ENCODE measurements at regions not wholly inside any gene's neighbourhood (a gene's known extent, or its start where the extent isn't known, plus 50 kb on each side); places are given as distances from the start of the nearest gene placed in this dataset.

GRCh38 chrX:150158554-150159332, 204.4 kb upstream of the MAMLD1 start (continued):
- TF ChIP-seq ZBTB1 (CRISPR knock-in tag; IDR thresholded peaks at IDR 0.05; ENCODE audit: borderline replicate concordance, low read depth) (no peak), ZNF408 (CRISPR knock-in tag; IDR thresholded peaks at IDR 0.05; ENCODE audit: low read depth) (no peak)

GRCh38 chrX:150159537-150159936, 203.6 kb upstream of the MAMLD1 start:
- H3K4me2 ChIP-seq (ENCODE audit: insufficient read depth, low read length), result no peak overlapping the region
- in situ Hi-C loops (cut with MboI) (no loop called here), intact Hi-C loops (cut with micrococcal nuclease) (no loop called here)
- no peak overlapping the region for H3K4me3 ChIP-seq
- H3K79me2 ChIP-seq (ENCODE audit: control insufficient read depth, insufficient read depth, low read length), result no peaks in the 10 kb centered on the region
- no peaks in the 10 kb centered on the region for H3K9me1 ChIP-seq (ENCODE audit: control insufficient read depth, insufficient read depth, low read length)
- H3K9me3 ChIP-seq (replicated peaks; ENCODE audit: control insufficient read depth, insufficient read depth, low read depth, low read length), result no peaks in the 10 kb centered on the region
- H3K9ac ChIP-seq (ENCODE audit: insufficient read depth in 1 of 2, low read depth in 2 of 2, low read length in 2 of 2), result no peak overlapping the region
- no peaks in the 10 kb centered on the region for H3K27me3 ChIP-seq (ENCODE audit: control insufficient read depth in 2 of 2, insufficient read depth in 2 of 2, low read length in 2 of 2)
- no peak overlapping the region for H3K27ac ChIP-seq (ENCODE audit: extremely low read depth, low read depth, low read length)
- ChIA-PET CTCF (ENCODE audit: low intra/inter-chr PET ratio) (no interaction called here), POLR2A (no interaction called here)
- ATAC-seq, result no peak
- H2AFZ ChIP-seq (ENCODE audit: low read depth, low read length), result no peak overlapping the region
- no peaks in the 10 kb centered on the region for H3K36me3 ChIP-seq (ENCODE audit: control insufficient read depth, insufficient read depth, low read length)
- BruUV-seq (replicated peaks), result no TSS peak
- 3% methylated on average over 3 of the region's 3 CpGs for WGBS (ENCODE audit: insufficient coverage, low coverage, missing lambda C conversion rate)
- DNase-seq (ENCODE audit: extremely low read depth in 1 of 4, low spot score in 3 of 4), result no peak
- no peaks in the 10 kb centered on the region for H3K4me1 ChIP-seq (replicated peaks in 1 of 2; ENCODE audit: control insufficient read depth in 2 of 2, insufficient read depth in 2 of 2, low read length in 2 of 2)
- no peak for FAIRE-seq
- H4K20me1 ChIP-seq (replicated peaks; ENCODE audit: control insufficient read depth, insufficient read depth, low read length), result no peaks in the 10 kb centered on the region
- TF ChIP-seq ZBTB8A (IDR thresholded peaks at IDR 0.05; ENCODE audit: partially characterized antibody) (no peak), ZNF311 (CRISPR knock-in tag; IDR thresholded peaks at IDR 0.05) (no peak), IRF9 (tag; IDR thresholded peaks at IDR 0.05) (no peak), RBM15 (IDR thresholded peaks at IDR 0.05; ENCODE audit: insufficient read depth, low read length) (no peak), SMARCA5 (IDR thresholded peaks at IDR 0.05) (no peak), AFF1 (IDR thresholded peaks at IDR 0.05; ENCODE audit: low read depth in 1 of 2, partially characterized antibody in 2 of 2) (no peak), ZNF263 (CRISPR knock-in tag; IDR thresholded peaks at IDR 0.05; ENCODE audit: borderline replicate concordance) (no peak), ELF2 (CRISPR knock-in tag; IDR thresholded peaks at IDR 0.05) (no peak), ZFX (CRISPR knock-in tag; IDR thresholded peaks at IDR 0.05) (no peak), ZNF408 (CRISPR knock-in tag; IDR thresholded peaks at IDR 0.05; ENCODE audit: low read depth) (no peak), HOMEZ (CRISPR knock-in tag; IDR thresholded peaks at IDR 0.05) (no peak), NFATC3 (IDR thresholded peaks at IDR 0.05) (no peak), HOXB6 (CRISPR knock-in tag; IDR thresholded peaks at IDR 0.05; ENCODE audit: borderline replicate concordance) (no peak)

Measured in K562 (cell line).